PFSK-1 (cell line): ENCODE measurements at regions not wholly inside any gene's neighbourhood (a gene's known extent, or its start where the extent isn't known, plus 50 kb on each side); places are given as distances from the start of the nearest gene placed in this dataset.

Experiments used
- POLR2AphosphoS5 ChIP-seq: IDR thresholded peaks from 2 replicates; pipeline ENCODE4 v1.6.1; 2012; ENCODE audit warnings: low read depth, mild to moderate bottlenecking, control low read depth, low read length, moderate library complexity
- SIN3A ChIP-seq: IDR thresholded peaks from 2 replicates; pipeline ENCODE4 v1.6.1; 2012; ENCODE audit warnings: mild to moderate bottlenecking, low read length, moderate library complexity, borderline replicate concordance; ENCODE audit not compliant: insufficient read depth
- TAF1 ChIP-seq: IDR thresholded peaks from 2 replicates; pipeline ENCODE4 v1.6.1; 2012; ENCODE audit warnings: low read length, control low read depth, borderline replicate concordance; ENCODE audit not compliant: insufficient read depth

DNA sequence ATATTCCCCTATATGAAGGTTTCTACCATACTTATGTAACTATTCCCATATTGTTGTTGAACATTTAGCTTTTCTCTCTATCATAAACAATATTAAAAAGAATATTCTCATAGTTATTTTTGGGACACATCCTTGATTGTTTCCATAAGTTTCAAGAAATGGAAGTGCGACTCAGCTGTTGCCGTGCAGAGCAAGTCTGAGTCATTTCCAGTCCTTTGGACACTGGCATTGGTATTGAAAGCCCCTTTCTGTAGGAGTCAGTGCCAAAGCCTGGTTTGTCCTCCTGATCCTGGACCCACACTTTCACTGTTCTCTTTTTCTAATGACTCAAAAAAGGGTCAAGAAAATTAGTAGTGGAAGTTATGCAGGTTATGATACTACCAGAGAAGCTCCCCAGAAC lies 108.3 kb upstream of the DIAPH2 start:
- no peak for TF ChIP-seq POLR2AphosphoS5
- no peak for TF ChIP-seq TAF1
- no peak for TF ChIP-seq SIN3A
